ENCODE measurements at regions not wholly inside any gene's neighbourhood (a gene's known extent, or its start where the extent isn't known, plus 50 kb on each side); places are given as distances from the start of the nearest gene placed in this dataset.

GRCh38 chr18:991441-991840, 86.8 kb downstream of the ADCYAP1 start:
- DNase-seq (no peak), ATAC-seq (no peak)
- intact Hi-C loops (cut with DNase I) = no loop called here
- H3K36me3 ChIP-seq (ENCODE audit: insufficient read depth in 1 of 2, low read depth in 1 of 2) = no peaks in the 10 kb centered on the region
- no peak for TF ChIP-seq CTCF (IDR thresholded peaks at IDR 0.05)
- H3K4me3 ChIP-seq = no peak overlapping the region
- WGBS, 3 donors = 61 to 70% (median 64%) methylated on average over 2 of the region's 2 CpGs
- H3K9me3 ChIP-seq = no peaks in the 10 kb centered on the region
- H3K27ac ChIP-seq = no peak overlapping the region
- no peaks in the 10 kb centered on the region for H3K27me3 ChIP-seq (ENCODE audit: insufficient read depth in 3 of 3, low read length in 2 of 3)
- H3K4me1 ChIP-seq = no peaks in the 10 kb centered on the region

GRCh38 chr18:993560-993959, 88.9 kb downstream of the ADCYAP1 start:
- Histone ChIP-seq H3K9me3 (no peaks in the 10 kb centered on the region), H3K27ac (no peak overlapping the region), H3K27me3 (ENCODE audit: insufficient read depth in 3 of 3, low read length in 2 of 3) (no peaks in the 10 kb centered on the region), H3K36me3 (ENCODE audit: insufficient read depth in 1 of 2, low read depth in 1 of 2) (no peaks in the 10 kb centered on the region), H3K4me1 (no peaks in the 10 kb centered on the region), H3K4me3 (no peak overlapping the region)
- no peak for DNase-seq
- TF ChIP-seq CTCF (IDR thresholded peaks at IDR 0.05) = no peak
- WGBS, 3 donors = 77 to 81% (median 80%) methylated on average over 3 of the region's 3 CpGs
- intact Hi-C loops (cut with DNase I) = no loop called here
- no peak for ATAC-seq

GRCh38 chr18:995629-996028, 91.0 kb downstream of the ADCYAP1 start:
- DNase-seq (no peak), ATAC-seq (no peak)
- intact Hi-C loops (cut with DNase I) = no loop called here
- WGBS, 3 donors = 34 to 50% (median 36%) methylated on average over 2 of the region's 2 CpGs
- Histone ChIP-seq H3K36me3 (ENCODE audit: insufficient read depth in 1 of 2, low read depth in 1 of 2) (no peaks in the 10 kb centered on the region), H3K4me3 (no peak overlapping the region), H3K4me1 (no peaks in the 10 kb centered on the region), H3K27ac (no peak overlapping the region), H3K9me3 (no peaks in the 10 kb centered on the region), H3K27me3 (ENCODE audit: insufficient read depth in 3 of 3, low read length in 2 of 3) (no peaks in the 10 kb centered on the region)
- TF ChIP-seq CTCF (IDR thresholded peaks at IDR 0.05) = no peak

- H3K4me3 ChIP-seq = no peak overlapping the region
- no peaks in the 10 kb centered on the region for H3K36me3 ChIP-seq (ENCODE audit: insufficient read depth in 1 of 2, low read depth in 1 of 2)
- TF ChIP-seq CTCF (IDR thresholded peaks at IDR 0.05) = no peak
- no peaks in the 10 kb centered on the region for H3K4me1 ChIP-seq
- 80 to 95% (median 95%) methylated on average over 1 of the region's 1 CpG for WGBS, 3 donors
- no peaks in the 10 kb centered on the region for H3K9me3 ChIP-seq
- intact Hi-C loops (cut with DNase I) = no loop called here
- H3K27me3 ChIP-seq (ENCODE audit: insufficient read depth in 3 of 3, low read length in 2 of 3) = no peaks in the 10 kb centered on the region
- ATAC-seq = no peak
- H3K27ac ChIP-seq = no peak overlapping the region
- DNase-seq = no peak
Measured at GRCh38 chr18:997499-997898, 92.8 kb downstream of the ADCYAP1 start.

GRCh38 chr18:998936-999335, 94.3 kb downstream of the ADCYAP1 start:
- no peak for TF ChIP-seq CTCF (IDR thresholded peaks at IDR 0.05)
- Histone ChIP-seq H3K9me3 (no peaks in the 10 kb centered on the region), H3K27ac (no peak overlapping the region), H3K36me3 (ENCODE audit: insufficient read depth in 1 of 2, low read depth in 1 of 2) (no peaks in the 10 kb centered on the region), H3K27me3 (ENCODE audit: insufficient read depth in 3 of 3, low read length in 2 of 3) (no peaks in the 10 kb centered on the region), H3K4me3 (no peak overlapping the region), H3K4me1 (no peaks in the 10 kb centered on the region)
- WGBS, 3 donors = 44 to 46% (median 45%) methylated on average over 5 of the region's 5 CpGs
- no peak for ATAC-seq
- DNase-seq = no peak
- intact Hi-C loops (cut with DNase I) = no loop called here
